CD4-positive, alpha-beta T cell treated with Interleukin-1 beta for 1 hour (primary cell): ENCODE measurements at regions not wholly inside any gene's neighbourhood (a gene's known extent, or its start where the extent isn't known, plus 50 kb on each side); places are given as distances from the start of the nearest gene placed in this dataset.

Experiments
- DNase-seq, 2 donors: peaks; one replicate each; pipeline ENCODE4 v3.0.0-alpha.2; 2020 to 2022

GRCh38 chr11:121722431-121723245 lies 269.9 kb upstream of the SORL1-AS1 start:
- DNase-seq: no peak

DNA sequence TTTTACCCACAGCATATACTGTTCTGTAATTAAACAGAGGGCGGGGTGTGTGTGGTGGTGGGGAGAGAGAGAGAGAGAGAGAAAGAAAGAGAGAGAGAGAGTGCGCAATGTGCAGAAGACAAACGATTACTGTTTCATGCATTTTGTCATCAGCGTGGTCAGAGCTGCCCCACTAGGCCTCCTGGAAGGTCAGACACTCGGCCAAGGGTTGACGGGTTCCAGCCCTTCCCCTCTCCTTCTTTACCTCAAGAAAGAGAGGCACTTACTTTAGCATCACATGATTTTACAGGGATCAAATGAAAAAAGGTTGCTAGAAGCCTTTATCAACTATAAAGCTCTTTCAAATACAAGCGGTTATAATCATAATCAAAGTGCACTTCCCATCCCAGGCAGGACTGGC lies 269.2 kb upstream of the SORL1-AS1 start:
- no peak for DNase-seq

GRCh38 chr11:121721448-121721847 lies 268.7 kb upstream of the SORL1-AS1 start:
- no peak for DNase-seq

DNA sequence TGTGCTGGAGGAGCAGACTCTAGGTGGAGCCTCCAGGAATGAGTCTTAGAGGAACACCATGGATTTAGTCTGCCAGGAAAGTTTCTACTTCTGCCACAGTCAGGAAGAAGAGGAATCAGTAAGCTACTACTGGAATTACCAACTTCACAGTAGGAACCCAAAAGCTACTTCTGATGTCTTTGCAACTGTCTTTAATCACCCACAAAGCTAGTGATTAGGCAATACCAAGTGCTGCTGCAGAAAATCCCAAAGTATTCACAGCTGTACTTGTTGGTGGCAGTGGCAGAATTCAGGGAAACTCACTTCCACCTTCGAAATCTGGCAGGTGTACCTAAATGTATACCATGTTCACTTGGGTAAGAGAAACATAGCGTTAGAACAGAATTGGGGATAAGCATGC lies 264.5 kb upstream of the SORL1-AS1 start:
- no peak for DNase-seq

DNA sequence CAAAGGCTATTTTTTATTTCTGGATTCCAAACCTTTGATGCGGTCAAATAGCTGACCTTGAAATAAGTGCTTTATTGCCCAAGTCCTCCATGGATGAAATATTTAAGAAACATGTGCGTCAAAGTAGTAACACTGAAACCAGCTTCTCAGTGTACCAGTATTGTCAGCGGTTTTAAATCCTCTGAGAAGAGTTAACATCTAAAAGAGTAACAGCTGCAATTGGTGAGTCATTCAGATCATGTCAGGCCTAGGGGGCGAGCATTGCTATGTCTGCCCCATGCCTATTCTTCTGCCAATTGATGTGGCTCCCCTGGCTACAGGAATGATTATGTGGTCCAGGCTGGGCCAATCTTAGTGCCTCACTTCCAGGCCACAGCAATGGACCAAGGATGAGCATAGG lies 263.3 kb upstream of the SORL1-AS1 start:
- no peak for DNase-seq

GRCh38 chr11:121715405-121715804 lies 262.6 kb upstream of the SORL1-AS1 start:
- DNase-seq: no peak

DNA sequence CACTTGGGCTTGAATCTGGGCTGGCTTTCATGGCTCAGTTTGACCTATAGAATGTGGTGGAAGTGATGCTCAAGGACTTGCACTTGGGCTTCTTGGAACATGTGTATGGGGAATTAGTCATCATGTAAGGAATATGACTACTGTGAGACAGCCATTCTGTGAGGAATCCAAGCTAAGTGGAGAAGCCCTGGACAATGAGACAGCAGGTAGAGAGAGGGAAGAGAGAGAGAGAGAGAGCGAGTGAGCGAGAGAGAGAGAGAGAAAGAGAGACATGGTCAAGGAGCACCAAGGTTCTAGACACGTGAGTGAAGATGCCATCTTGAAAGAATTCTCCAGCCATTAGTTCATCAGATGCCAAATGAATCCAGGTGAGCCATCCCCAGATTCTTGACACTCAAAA lies 261.6 kb upstream of the SORL1-AS1 start:
- DNase-seq: no peak

DNA sequence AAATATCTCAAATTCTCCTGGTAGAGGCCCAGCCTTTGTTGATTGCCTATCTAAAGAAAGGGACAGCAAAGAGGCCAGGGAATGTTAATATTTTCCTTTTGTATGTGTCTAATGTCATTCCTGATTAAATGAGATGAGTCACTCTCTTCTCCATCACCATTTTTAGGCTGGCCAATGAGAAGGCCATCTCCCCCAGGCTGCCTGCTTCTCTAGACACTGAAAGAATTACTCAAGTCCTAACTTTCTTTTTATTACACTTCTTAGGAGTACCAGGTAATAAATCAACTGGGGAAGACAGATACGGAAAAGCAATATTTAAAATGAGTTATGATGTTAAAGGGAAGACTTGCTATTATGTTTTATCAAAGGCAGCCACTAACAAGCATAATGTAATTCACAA lies 259.2 kb upstream of the SORL1-AS1 start:
- no peak for DNase-seq

GRCh38 chr11:121711236-121711635 lies 258.5 kb upstream of the SORL1-AS1 start:
- DNase-seq: no peak

DNA sequence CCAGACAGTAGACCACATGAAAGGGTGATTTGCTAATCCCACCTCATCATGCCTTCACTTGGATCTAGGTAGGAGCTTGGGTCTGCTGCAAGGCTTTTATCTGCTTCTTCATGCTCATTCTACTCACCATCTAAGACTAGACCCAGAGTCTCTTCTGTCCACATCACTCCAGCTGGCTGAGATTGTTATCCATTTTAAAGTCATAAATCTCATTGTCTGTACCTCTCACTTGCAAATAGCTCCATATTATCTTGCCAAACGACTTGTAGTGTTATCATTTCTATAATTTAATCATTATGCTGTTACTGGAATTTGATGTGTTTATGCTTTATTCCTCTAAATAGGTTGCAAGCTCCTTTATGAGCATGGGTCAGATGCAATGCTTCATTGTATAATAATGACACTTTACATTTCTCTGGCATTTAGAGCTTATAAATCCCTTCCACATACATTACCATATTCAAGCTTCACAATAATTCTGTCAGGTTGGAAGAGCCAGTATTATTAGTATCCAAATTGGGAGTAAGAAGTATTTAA lies 254.2 kb upstream of the SORL1-AS1 start:
- DNase-seq: no peak

- no peak for DNase-seq
These were observed 250.4 kb upstream of the SORL1-AS1 start for GRCh38 chr11:121703201-121703600.

DNA sequence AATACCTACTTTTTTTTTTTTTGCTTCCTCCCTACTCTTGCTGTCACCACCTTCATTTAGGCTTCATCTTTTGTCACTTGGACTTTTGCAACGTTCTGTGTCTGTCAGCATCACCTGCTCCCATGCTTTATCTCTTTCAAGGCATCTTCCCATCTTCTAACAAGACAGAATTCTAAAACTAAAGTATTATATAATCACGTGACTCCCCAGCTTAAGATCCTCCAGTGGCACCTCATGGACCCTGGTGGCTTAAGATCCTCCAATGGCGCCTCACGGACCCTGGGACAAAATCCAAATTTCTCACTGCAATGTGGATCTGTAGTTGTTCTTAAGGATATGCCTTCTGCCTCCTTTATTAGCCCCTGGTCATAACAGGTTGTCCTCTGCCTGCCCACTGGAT lies 248.2 kb upstream of the SORL1-AS1 start:
- DNase-seq: no peak

DNA sequence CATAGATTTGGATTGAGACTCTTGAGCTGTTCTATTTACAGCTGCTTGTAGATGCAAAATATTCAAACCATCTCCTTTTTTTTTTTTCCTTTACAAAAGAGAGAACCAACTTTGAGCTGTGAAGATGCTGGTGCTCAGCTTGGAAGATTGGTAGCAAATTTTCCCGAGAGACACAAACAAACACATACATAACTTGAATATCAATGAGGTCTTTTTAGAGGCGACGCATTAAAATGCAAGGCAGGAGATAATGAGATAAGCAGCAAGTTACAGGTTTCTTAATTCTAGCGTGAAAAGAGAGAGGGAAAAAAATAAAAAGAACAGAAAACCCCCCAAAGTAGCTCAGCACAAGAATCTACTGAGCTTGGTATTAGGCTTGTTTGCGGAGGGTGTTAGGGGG lies 247.0 kb upstream of the SORL1-AS1 start:
- no peak for DNase-seq

- no peak for DNase-seq
These were observed 244.3 kb upstream of the SORL1-AS1 start for GRCh38 chr11:121696931-121697670.

- no peak for DNase-seq
These were observed 243.6 kb upstream of the SORL1-AS1 start for GRCh38 chr11:121696177-121696871.

- no peak for DNase-seq
These were observed 239.5 kb upstream of the SORL1-AS1 start for GRCh38 chr11:121692236-121692635.

GRCh38 chr11:121688860-121689614 lies 236.3 kb upstream of the SORL1-AS1 start:
- no peak for DNase-seq

GRCh38 chr11:121688055-121688491 lies 235.3 kb upstream of the SORL1-AS1 start:
- DNase-seq: no peak

DNA sequence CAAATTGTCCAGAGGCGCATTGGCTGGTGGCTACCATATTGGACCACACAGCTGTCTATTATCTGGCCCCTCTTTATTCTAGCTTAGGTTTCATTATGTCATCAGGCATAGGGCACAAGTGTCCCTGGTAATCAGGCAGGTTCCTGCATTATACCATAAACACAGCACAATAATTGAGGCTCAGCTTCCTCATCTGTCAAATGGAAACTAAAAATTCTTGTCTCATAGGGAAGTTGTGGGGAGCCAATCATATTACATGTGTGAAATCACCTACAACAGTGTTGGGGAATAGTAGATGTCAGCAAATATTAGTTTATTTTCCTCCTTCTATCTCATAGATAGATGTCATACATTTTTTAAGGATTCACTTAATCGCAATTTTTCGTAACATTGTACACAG lies 231.0 kb upstream of the SORL1-AS1 start:
- no peak for DNase-seq
